LNCaP clone FGC (cell line): ENCODE measurements at regions not wholly inside any gene's neighbourhood (a gene's known extent, or its start where the extent isn't known, plus 50 kb on each side); places are given as distances from the start of the nearest gene placed in this dataset.
"Not testable (repeated sequence)": the region's sequence is repeated elsewhere in the genome, so short reads cannot be mapped to it uniquely, and the experiment has no call there.

Experiments used
- DNase-seq: peaks from one replicate; pipeline ENCODE4 v3.0.0-alpha.2; 2011; ENCODE audit warnings: low read depth
- H3K4me3 ChIP-seq: 2 replicates; pipeline ENCODE4 v1.5.1; 2011; ENCODE audit warnings: mild to moderate bottlenecking, low read depth, low read length, control low read depth
- CTCF ChIP-seq: IDR thresholded peaks from 2 replicates; pipeline ENCODE4 v1.5.1; 2012; ENCODE audit warnings: mild to moderate bottlenecking; ENCODE audit not compliant: control insufficient read depth, insufficient read depth; ENCODE audit errors: extremely low read depth

- TF ChIP-seq CTCF, result no peak
- no peak for DNase-seq
- H3K4me3 ChIP-seq, result no peak overlapping the region
Observed at GRCh38 chr5:51159164-51159563, 224.1 kb upstream of the ISL1 start.

GRCh38 chr5:51159606-51160005 lies 223.6 kb upstream of the ISL1 start:
- TF ChIP-seq CTCF, result no peak
- no peak for DNase-seq
- no peak overlapping the region for H3K4me3 ChIP-seq

GRCh38 chr5:51162245-51162644 lies 221.0 kb upstream of the ISL1 start:
- TF ChIP-seq CTCF, result no peak
- no peak for DNase-seq
- H3K4me3 ChIP-seq, result no peak overlapping the region

- DNase-seq, H3K4me3 ChIP-seq: not testable (repeated sequence)
Observed at GRCh38 chr5:51165621-51166020, 217.6 kb upstream of the ISL1 start.

- no peak for TF ChIP-seq CTCF
- no peak for DNase-seq
- H3K4me3 ChIP-seq, result no peak overlapping the region
Observed at GRCh38 chr5:51172903-51173626, 210.2 kb upstream of the ISL1 start.

- TF ChIP-seq CTCF, result no peak
- no peak for DNase-seq
- no peak overlapping the region for H3K4me3 ChIP-seq
Observed at GRCh38 chr5:51181208-51181894, 201.9 kb upstream of the ISL1 start.

- DNase-seq, result no peak
- no peak for TF ChIP-seq CTCF
- H3K4me3 ChIP-seq, result no peak overlapping the region
Observed at GRCh38 chr5:51185850-51186329, 197.4 kb upstream of the ISL1 start.
